ENCODE measurements at regions not wholly inside any gene's neighbourhood (a gene's known extent, or its start where the extent isn't known, plus 50 kb on each side); places are given as distances from the start of the nearest gene placed in this dataset.

DNA sequence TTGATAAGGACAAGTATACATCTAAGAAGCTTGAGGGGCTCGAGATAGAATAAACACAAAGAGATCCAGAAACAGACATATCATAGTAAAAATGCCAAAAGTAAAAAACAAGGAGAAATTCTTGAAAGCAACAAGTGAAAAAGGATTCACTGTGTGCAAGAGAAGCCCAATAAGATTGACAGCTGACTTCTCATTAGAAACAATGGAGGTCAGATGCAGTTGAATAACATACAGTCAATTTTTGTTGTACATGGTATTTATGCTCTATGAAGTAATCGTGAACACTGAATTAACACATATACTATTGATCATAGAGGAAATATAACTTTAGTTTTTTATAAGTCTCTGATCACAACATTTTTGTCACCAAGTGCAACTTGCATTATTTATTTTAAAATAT lies 982.8 kb upstream of the SORCS1 start:
- ATAC-seq, result no peak
- H3K4me2 ChIP-seq (ENCODE audit: low read length), result no peak overlapping the region
- POLR2A ChIA-PET, result no interaction called here
- H3K9ac ChIP-seq (ENCODE audit: low read length), result no peak overlapping the region
- H3K9me2 ChIP-seq (ENCODE audit: insufficient read depth), result no peaks in the 10 kb centered on the region
- no peaks in the 10 kb centered on the region; a peak in 1 of 4 replicates for H3K36me3 ChIP-seq (ENCODE audit: control insufficient read depth in 1 of 2, insufficient read depth in 2 of 2, low read length in 2 of 2)
- no peak for TF ChIP-seq RAD21 (IDR thresholded peaks at IDR 0.05; ENCODE audit: low read depth)
- no peak for TF ChIP-seq EGR1 (IDR thresholded peaks at IDR 0.05; ENCODE audit: low read depth)
- TF ChIP-seq EZH2phosphoT487 (IDR thresholded peaks at IDR 0.05; ENCODE audit: borderline replicate concordance), result no peak
- no peak for TF ChIP-seq YY1 (IDR thresholded peaks at IDR 0.05; ENCODE audit: extremely low read depth, insufficient replicate concordance, low read depth, low read length)
- no peak for TF ChIP-seq SRF (IDR thresholded peaks at IDR 0.05; ENCODE audit: low read depth)
- TF ChIP-seq ZNF274 (IDR thresholded peaks at IDR 0.05; ENCODE audit: low read depth, low read length), result no peak
- TF ChIP-seq, protein P1, sequence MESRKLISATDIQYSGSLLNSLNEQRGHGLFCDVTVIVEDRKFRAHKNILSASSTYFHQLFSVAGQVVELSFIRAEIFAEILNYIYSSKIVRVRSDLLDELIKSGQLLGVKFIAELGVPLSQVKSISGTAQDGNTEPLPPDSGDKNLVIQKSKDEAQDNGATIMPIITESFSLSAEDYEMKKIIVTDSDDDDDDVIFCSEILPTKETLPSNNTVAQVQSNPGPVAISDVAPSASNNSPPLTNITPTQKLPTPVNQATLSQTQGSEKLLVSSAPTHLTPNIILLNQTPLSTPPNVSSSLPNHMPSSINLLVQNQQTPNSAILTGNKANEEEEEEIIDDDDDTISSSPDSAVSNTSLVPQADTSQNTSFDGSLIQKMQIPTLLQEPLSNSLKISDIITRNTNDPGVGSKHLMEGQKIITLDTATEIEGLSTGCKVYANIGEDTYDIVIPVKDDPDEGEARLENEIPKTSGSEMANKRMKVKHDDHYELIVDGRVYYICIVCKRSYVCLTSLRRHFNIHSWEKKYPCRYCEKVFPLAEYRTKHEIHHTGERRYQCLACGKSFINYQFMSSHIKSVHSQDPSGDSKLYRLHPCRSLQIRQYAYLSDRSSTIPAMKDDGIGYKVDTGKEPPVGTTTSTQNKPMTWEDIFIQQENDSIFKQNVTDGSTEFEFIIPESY (IDR thresholded peaks at IDR 0.05; ENCODE audit: extremely low read depth, insufficient replicate concordance, low read length), result no peak
- no peak for TF ChIP-seq CEBPB (IDR thresholded peaks at IDR 0.05; ENCODE audit: low read depth)
- TF ChIP-seq EZH2 (IDR thresholded peaks at IDR 0.05), result no peak
- RAD21 ChIA-PET (ENCODE audit: low non-redundant PET in 1 of 2, low total read pairs in 2 of 2, uncharacterized antibody in 2 of 2, unreplicated experiment in 2 of 2), result no interaction called here
- no peak overlapping the region for H3K4me3 ChIP-seq (replicated peaks in 1 of 2; ENCODE audit: low read depth in 1 of 2, low read length in 2 of 2)
- BruUV-seq (replicated peaks), result no TSS peak
- no peak overlapping the region for H2AFZ ChIP-seq (ENCODE audit: low read depth, low read length, poor library complexity, severe bottlenecking)
- CTCF ChIA-PET, result no interaction called here
- H3K79me2 ChIP-seq (ENCODE audit: insufficient read depth, low read length), result no peaks in the 10 kb centered on the region
- H3K4me1 ChIP-seq (ENCODE audit: control insufficient read depth in 1 of 2, insufficient read depth in 2 of 2, low read length in 2 of 2), result no peaks in the 10 kb centered on the region
- peaks cover 34 to 35% of the 10 kb centered on the region in 2 experiments for H3K9me3 ChIP-seq (ENCODE audit: control insufficient read depth in 1 of 2, insufficient read depth in 1 of 2, low read depth in 1 of 2, low read length in 2 of 2)
- no peaks in the 10 kb centered on the region for H3K27me3 ChIP-seq (ENCODE audit: insufficient read depth, low read length)
- intact Hi-C loops (cut with micrococcal nuclease), result no loop called here
- no peaks in the 10 kb centered on the region for H4K20me1 ChIP-seq (ENCODE audit: insufficient read depth)
- DNase-seq (ENCODE audit: low read depth, low spot score), result no peak
- no peak overlapping the region for H3K27ac ChIP-seq (ENCODE audit: low read depth, low read length)

DNA sequence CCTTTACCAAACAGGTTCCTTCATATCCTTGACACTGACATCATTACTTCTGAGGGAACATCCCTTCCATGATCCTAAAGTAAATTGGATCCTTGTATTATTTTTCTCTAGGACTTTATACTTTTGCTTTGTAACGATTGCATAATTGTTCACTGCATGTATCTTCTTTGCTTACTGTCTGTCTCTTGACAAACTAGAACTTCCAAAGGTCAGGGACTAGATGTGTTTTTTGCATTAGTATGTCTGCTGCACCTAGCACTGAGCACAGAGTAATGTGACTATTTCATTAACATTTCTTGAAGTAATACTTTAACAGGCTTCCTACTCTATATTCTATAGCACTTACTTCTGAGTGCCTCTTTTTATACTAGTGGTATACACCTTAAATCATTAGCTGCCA lies 976.6 kb upstream of the SORCS1 start:
- BruUV-seq (replicated peaks), result no TSS peak
- no peak overlapping the region for H3K9ac ChIP-seq (ENCODE audit: low read length)
- no peaks in the 10 kb centered on the region for H3K27me3 ChIP-seq (ENCODE audit: insufficient read depth, low read length)
- no peaks in the 10 kb centered on the region for H4K20me1 ChIP-seq (ENCODE audit: insufficient read depth)
- no peak for ATAC-seq
- no peaks in the 10 kb centered on the region for H3K9me2 ChIP-seq (ENCODE audit: insufficient read depth)
- RAD21 ChIA-PET (ENCODE audit: low non-redundant PET in 1 of 2, low total read pairs in 2 of 2, uncharacterized antibody in 2 of 2, unreplicated experiment in 2 of 2), result no interaction called here
- H3K36me3 ChIP-seq (ENCODE audit: control insufficient read depth in 1 of 2, insufficient read depth in 2 of 2, low read length in 2 of 2), result no peaks in the 10 kb centered on the region
- H3K4me2 ChIP-seq (ENCODE audit: low read length), result no peak overlapping the region
- H3K4me1 ChIP-seq (ENCODE audit: control insufficient read depth in 1 of 2, insufficient read depth in 2 of 2, low read length in 2 of 2), result no peaks in the 10 kb centered on the region
- H2AFZ ChIP-seq (ENCODE audit: low read depth, low read length, poor library complexity, severe bottlenecking), result no peak overlapping the region
- H3K4me3 ChIP-seq (replicated peaks in 1 of 2; ENCODE audit: low read depth in 1 of 2, low read length in 2 of 2), result no peak overlapping the region
- DNase-seq (ENCODE audit: low read depth, low spot score), result no peak
- intact Hi-C loops (cut with micrococcal nuclease), result no loop called here
- POLR2A ChIA-PET, result no interaction called here
- no peaks in the 10 kb centered on the region for H3K79me2 ChIP-seq (ENCODE audit: insufficient read depth, low read length)
- no peak overlapping the region for H3K27ac ChIP-seq (ENCODE audit: low read depth, low read length)
- CTCF ChIA-PET, result no interaction called here
- H3K9me3 ChIP-seq (ENCODE audit: control insufficient read depth in 1 of 2, insufficient read depth in 1 of 2, low read depth in 1 of 2, low read length in 2 of 2), result peaks cover 39 to 43% of the 10 kb centered on the region in 2 experiments; a peak in 3 of 4 replicates
- TF ChIP-seq ZFX (IDR thresholded peaks at IDR 0.05) (no peak), RAD21 (IDR thresholded peaks at IDR 0.05; ENCODE audit: low read depth) (no peak), CBX3 (IDR thresholded peaks at IDR 0.05; ENCODE audit: low read depth) (no peak), ELF1 (IDR thresholded peaks at IDR 0.05; ENCODE audit: borderline replicate concordance, low read depth) (no peak), POLR2A (IDR thresholded peaks at IDR 0.05; ENCODE audit: borderline replicate concordance, extremely low read depth, insufficient read depth, insufficient read length) (no peak), EZH2 (IDR thresholded peaks at IDR 0.05) (no peak), TCF7L2 (IDR thresholded peaks at IDR 0.05; ENCODE audit: borderline replicate concordance, extremely low read depth, insufficient read depth, insufficient read length) (no peak), POLR2AphosphoS5 (IDR thresholded peaks at IDR 0.05; ENCODE audit: low read depth, low read length) (no peak), SIN3A (IDR thresholded peaks at IDR 0.05; ENCODE audit: low read depth) (no peak), YY1 (IDR thresholded peaks at IDR 0.05; ENCODE audit: extremely low read depth, insufficient replicate concordance, low read depth, low read length) (no peak)
- TF ChIP-seq, protein P2, sequence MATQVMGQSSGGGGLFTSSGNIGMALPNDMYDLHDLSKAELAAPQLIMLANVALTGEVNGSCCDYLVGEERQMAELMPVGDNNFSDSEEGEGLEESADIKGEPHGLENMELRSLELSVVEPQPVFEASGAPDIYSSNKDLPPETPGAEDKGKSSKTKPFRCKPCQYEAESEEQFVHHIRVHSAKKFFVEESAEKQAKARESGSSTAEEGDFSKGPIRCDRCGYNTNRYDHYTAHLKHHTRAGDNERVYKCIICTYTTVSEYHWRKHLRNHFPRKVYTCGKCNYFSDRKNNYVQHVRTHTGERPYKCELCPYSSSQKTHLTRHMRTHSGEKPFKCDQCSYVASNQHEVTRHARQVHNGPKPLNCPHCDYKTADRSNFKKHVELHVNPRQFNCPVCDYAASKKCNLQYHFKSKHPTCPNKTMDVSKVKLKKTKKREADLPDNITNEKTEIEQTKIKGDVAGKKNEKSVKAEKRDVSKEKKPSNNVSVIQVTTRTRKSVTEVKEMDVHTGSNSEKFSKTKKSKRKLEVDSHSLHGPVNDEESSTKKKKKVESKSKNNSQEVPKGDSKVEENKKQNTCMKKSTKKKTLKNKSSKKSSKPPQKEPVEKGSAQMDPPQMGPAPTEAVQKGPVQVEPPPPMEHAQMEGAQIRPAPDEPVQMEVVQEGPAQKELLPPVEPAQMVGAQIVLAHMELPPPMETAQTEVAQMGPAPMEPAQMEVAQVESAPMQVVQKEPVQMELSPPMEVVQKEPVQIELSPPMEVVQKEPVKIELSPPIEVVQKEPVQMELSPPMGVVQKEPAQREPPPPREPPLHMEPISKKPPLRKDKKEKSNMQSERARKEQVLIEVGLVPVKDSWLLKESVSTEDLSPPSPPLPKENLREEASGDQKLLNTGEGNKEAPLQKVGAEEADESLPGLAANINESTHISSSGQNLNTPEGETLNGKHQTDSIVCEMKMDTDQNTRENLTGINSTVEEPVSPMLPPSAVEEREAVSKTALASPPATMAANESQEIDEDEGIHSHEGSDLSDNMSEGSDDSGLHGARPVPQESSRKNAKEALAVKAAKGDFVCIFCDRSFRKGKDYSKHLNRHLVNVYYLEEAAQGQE (IDR thresholded peaks at IDR 0.05; ENCODE audit: low read depth), result no peak

Data from HCT116 (cell line).